H9 (cell line): ENCODE measurements at regions not wholly inside any gene's neighbourhood (a gene's known extent, or its start where the extent isn't known, plus 50 kb on each side); places are given as distances from the start of the nearest gene placed in this dataset.

Experiments used
- DNase-seq: peaks from one replicate; pipeline ENCODE4 v3.0.0-alpha.2; 2017
- H2AFZ ChIP-seq: one replicate; pipeline ENCODE4 v1.6.1; 2013; ENCODE audit warnings: mild to moderate bottlenecking, low read length, control low read depth, moderate library complexity
- H2AK5ac ChIP-seq: 2 replicates; pipeline ENCODE4 v1.6.1; 2013; ENCODE audit warnings: low read length, control low read depth, mixed read lengths; ENCODE audit not compliant: insufficient read length
- H2BK120ac ChIP-seq: one replicate; pipeline ENCODE4 v1.6.1; 2013; ENCODE audit warnings: low read depth, mild to moderate bottlenecking, low read length, control low read depth, inconsistent platforms; ENCODE audit not compliant: poor library complexity, severe bottlenecking
- H2BK12ac ChIP-seq: 2 replicates; pipeline ENCODE4 v1.6.1; 2013; ENCODE audit warnings: low read length, control low read depth, mixed read lengths, low read depth; ENCODE audit not compliant: insufficient read length
- H2BK15ac ChIP-seq: 2 replicates; pipeline ENCODE4 v1.6.1; 2013; ENCODE audit warnings: low read depth, low read length, control low read depth
- H2BK20ac ChIP-seq: one replicate; pipeline ENCODE4 v1.6.1; 2013; ENCODE audit warnings: low read depth, mild to moderate bottlenecking, low read length, control low read depth, inconsistent platforms; ENCODE audit not compliant: poor library complexity, severe bottlenecking
- H2BK5ac ChIP-seq: 2 replicates; pipeline ENCODE4 v1.6.1; 2013; ENCODE audit warnings: low read length, control low read depth, mixed read lengths; ENCODE audit not compliant: insufficient read length
- H3K14ac ChIP-seq: 2 replicates; pipeline ENCODE4 v1.6.1; 2013; ENCODE audit warnings: low read length, control low read depth; ENCODE audit not compliant: insufficient read depth
- H3K18ac ChIP-seq: 2 replicates; pipeline ENCODE4 v1.6.1; 2013; ENCODE audit warnings: low read depth, mild to moderate bottlenecking, mixed read lengths, low read length, control low read depth; ENCODE audit not compliant: insufficient read length
- H3K23ac ChIP-seq: 2 replicates; pipeline ENCODE4 v1.6.1; 2013; ENCODE audit warnings: low read length, control low read depth, mixed read lengths, low read depth; ENCODE audit not compliant: insufficient read length
- H3K23me2 ChIP-seq: 2 replicates; pipeline ENCODE4 v1.6.1; 2013; ENCODE audit warnings: low read depth, mild to moderate bottlenecking, mixed read lengths, low read length, control low read depth; ENCODE audit not compliant: insufficient read length, poor library complexity, severe bottlenecking
- H3K27ac ChIP-seq: 2 replicates; pipeline ENCODE4 v1.5.1; 2013; ENCODE audit warnings: low read length, control low read depth, mixed read lengths, low read depth; ENCODE audit not compliant: insufficient read length
- H3K27me3 ChIP-seq: 2 replicates; pipeline ENCODE4 v1.6.1; 2013; ENCODE audit warnings: low read length, control low read depth, inconsistent platforms; ENCODE audit not compliant: insufficient read depth
- H3K4ac ChIP-seq: 2 replicates; pipeline ENCODE4 v1.6.1; 2013; ENCODE audit warnings: low read depth, mild to moderate bottlenecking, control low read depth, inconsistent platforms, low read length, moderate library complexity
- H3K4me1 ChIP-seq: 2 replicates; pipeline ENCODE4 v1.6.1; 2013; ENCODE audit warnings: low read length, control low read depth, inconsistent platforms; ENCODE audit not compliant: insufficient read depth
- H3K4me2 ChIP-seq: 2 replicates; pipeline ENCODE4 v1.6.1; 2013; ENCODE audit warnings: low read length, control low read depth, mixed read lengths; ENCODE audit not compliant: insufficient read length, insufficient read depth
- H3K56ac ChIP-seq: 2 replicates; pipeline ENCODE4 v1.6.1; 2013; ENCODE audit warnings: low read depth, mild to moderate bottlenecking, mixed read lengths, low read length, control low read depth; ENCODE audit not compliant: insufficient read length
- H3K79me1 ChIP-seq: 2 replicates; pipeline ENCODE4 v1.6.1; 2013; ENCODE audit warnings: low read depth, mild to moderate bottlenecking, moderate library complexity, low read length, control low read depth, inconsistent platforms; ENCODE audit not compliant: insufficient read depth, poor library complexity, severe bottlenecking
- H3K79me2 ChIP-seq: 2 replicates; pipeline ENCODE4 v1.6.1; 2013; ENCODE audit warnings: low read length, control low read depth, inconsistent platforms; ENCODE audit not compliant: insufficient read depth
- H3K9ac ChIP-seq: 2 replicates; pipeline ENCODE4 v1.6.1; 2013; ENCODE audit warnings: low read length, control low read depth, mixed read lengths; ENCODE audit not compliant: insufficient read length; ENCODE audit errors: extremely low read depth
- H3K9me3 ChIP-seq: one replicate; pipeline ENCODE4 v1.6.1; 2013; ENCODE audit warnings: low read depth, low read length, inconsistent platforms; ENCODE audit not compliant: control insufficient read depth
- H3T11ph ChIP-seq: one replicate; pipeline ENCODE4 v1.6.1; 2013; ENCODE audit warnings: mild to moderate bottlenecking, low read length, control low read depth, inconsistent platforms
- H4K20me1 ChIP-seq: one replicate; pipeline ENCODE4 v1.6.1; 2013; ENCODE audit not compliant: control insufficient read depth, insufficient read length, insufficient read depth
- H4K5ac ChIP-seq: 2 replicates; pipeline ENCODE4 v1.6.1; 2013; ENCODE audit warnings: low read depth, mild to moderate bottlenecking, mixed read lengths, low read length, control low read depth; ENCODE audit not compliant: insufficient read length
- H4K8ac ChIP-seq: replicated peaks from 2 replicates; pipeline ENCODE4 v1.6.1; 2013; ENCODE audit warnings: low read length, control low read depth, mixed read lengths, low read depth; ENCODE audit not compliant: insufficient read length
- H4K91ac ChIP-seq: 2 replicates; pipeline ENCODE4 v1.6.1; 2013; ENCODE audit warnings: low read depth, mild to moderate bottlenecking, moderate library complexity, mixed read lengths, low read length, control low read depth; ENCODE audit not compliant: insufficient read length
- H3K27ac Mint-ChIP-seq, 3 experiments: 2 replicates in 2 of 3; 3 replicates in 1 of 3; pipeline ENCODE4 v1.8.0; 2020 to 2021; ENCODE audit warnings: mixed read lengths in 3 of 3, mild to moderate bottlenecking in 1 of 3, moderate library complexity in 1 of 3
- H3K27me3 Mint-ChIP-seq: 2 replicates; pipeline ENCODE4 v1.8.0; 2021; ENCODE audit warnings: low read depth, mild to moderate bottlenecking, moderate library complexity, mixed read lengths
- H3K36me3 Mint-ChIP-seq, 3 experiments: 2 replicates in 2 of 3; 3 replicates in 1 of 3; pipeline ENCODE4 v1.8.0; 2020 to 2021; ENCODE audit warnings: low read depth in 3 of 3, mixed read lengths in 3 of 3; ENCODE audit not compliant: insufficient read depth in 1 of 3
- H3K4me1 Mint-ChIP-seq, 2 experiments: 2 replicates each; pipeline ENCODE4 v1.8.0; 2020; ENCODE audit warnings: mixed read lengths in 2 of 2
- H3K4me3 Mint-ChIP-seq, 2 experiments: 2 replicates in 1 of 2; 3 replicates in 1 of 2; pipeline ENCODE4 v1.8.0; 2020 to 2021; ENCODE audit warnings: mild to moderate bottlenecking in 2 of 2, mixed read lengths in 2 of 2, moderate library complexity in 1 of 2
- H3K9me3 Mint-ChIP-seq, 2 experiments: 2 replicates in 1 of 2; 3 replicates in 1 of 2; pipeline ENCODE4 v1.8.0; 2020; ENCODE audit warnings: mild to moderate bottlenecking in 2 of 2, mixed read lengths in 2 of 2, moderate library complexity in 1 of 2
- WGBS: extraction: QIAGEN DNeasy Blood & Tissue Kit; methylation state at CpG from one replicate; pipeline ENCODE4 v1.1.7; 2013; ENCODE audit warnings: missing lambda C conversion rate, low lambda C conversion rate, mixed read lengths; ENCODE audit not compliant: insufficient read length; ENCODE audit errors: extremely low coverage; 5-methylcytosine and 5-hydroxymethylcytosine counted together
- TF ChIP-seq, protein P1 (sequence below): fragments of 200-600 bp; sonication (generic); conservative IDR thresholded peaks from 3 replicates; pipeline ENCODE4 v1.8.0; 2021; ENCODE audit warnings: antibody characterized with exemption, mild to moderate bottlenecking

DNA sequence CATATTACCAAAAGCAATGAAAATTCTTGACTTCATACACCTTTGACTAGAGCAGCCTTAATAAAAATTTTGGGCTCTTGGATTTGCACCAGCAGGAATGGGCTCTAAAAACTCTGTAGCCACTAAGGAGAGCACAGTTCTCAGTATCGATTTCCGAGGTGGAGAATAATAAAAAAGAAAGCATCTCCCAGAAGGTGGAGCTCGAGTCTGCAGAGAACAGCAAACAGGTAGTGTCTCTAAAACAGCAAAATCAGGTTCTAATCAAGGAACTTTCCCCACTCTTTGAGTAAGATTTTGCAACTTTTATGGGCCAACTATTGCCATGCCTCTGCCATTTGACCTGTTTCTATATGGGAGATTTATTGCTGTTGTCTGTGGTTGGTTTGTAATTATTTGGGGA lies 258.7 kb upstream of the GPC6 start:
- H3K4ac ChIP-seq, result no peak overlapping the region
- H2BK12ac ChIP-seq, result no peak overlapping the region
- H2BK15ac ChIP-seq, result no peak overlapping the region
- H3K4me3 Mint-ChIP-seq, result no peak overlapping the region
- peaks cover 5 to 9% of the 10 kb centered on the region in 2 experiments; a peak in 4 of 5 replicates for H3K9me3 Mint-ChIP-seq
- WGBS, result no CpG with 5 or more reads among the region's 3 CpGs
- H2BK120ac ChIP-seq, result no peak overlapping the region
- H3K9me3 ChIP-seq, result no peaks in the 10 kb centered on the region
- H2AFZ ChIP-seq, result no peak overlapping the region
- no peak overlapping the region for H3K23ac ChIP-seq
- no peak overlapping the region for H2AK5ac ChIP-seq
- H2BK20ac ChIP-seq, result no peak overlapping the region
- peaks cover 0 to 2% of the 10 kb centered on the region in 2 experiments; a peak in 1 of 4 replicates for H3K4me1 Mint-ChIP-seq
- no peak overlapping the region for H3K56ac ChIP-seq
- no peak for DNase-seq
- H3K27ac ChIP-seq, result no peak overlapping the region
- H4K8ac ChIP-seq, result no peak overlapping the region
- H3K23me2 ChIP-seq, result no peaks in the 10 kb centered on the region
- no peak overlapping the region for H3K18ac ChIP-seq
- H3K9ac ChIP-seq, result no peak overlapping the region
- no peaks in the 10 kb centered on the region for H3K27me3 ChIP-seq
- no peak overlapping the region for H3K14ac ChIP-seq
- H2BK5ac ChIP-seq, result no peak overlapping the region
- no peaks in the 10 kb centered on the region for H3K79me2 ChIP-seq
- H3K4me1 ChIP-seq, result no peaks in the 10 kb centered on the region
- no peaks in the 10 kb centered on the region for H4K20me1 ChIP-seq
- H3K27ac Mint-ChIP-seq, result no peak overlapping the region
- H3K79me1 ChIP-seq, result no peaks in the 10 kb centered on the region
- H4K91ac ChIP-seq, result no peak overlapping the region
- TF ChIP-seq, protein P1, sequence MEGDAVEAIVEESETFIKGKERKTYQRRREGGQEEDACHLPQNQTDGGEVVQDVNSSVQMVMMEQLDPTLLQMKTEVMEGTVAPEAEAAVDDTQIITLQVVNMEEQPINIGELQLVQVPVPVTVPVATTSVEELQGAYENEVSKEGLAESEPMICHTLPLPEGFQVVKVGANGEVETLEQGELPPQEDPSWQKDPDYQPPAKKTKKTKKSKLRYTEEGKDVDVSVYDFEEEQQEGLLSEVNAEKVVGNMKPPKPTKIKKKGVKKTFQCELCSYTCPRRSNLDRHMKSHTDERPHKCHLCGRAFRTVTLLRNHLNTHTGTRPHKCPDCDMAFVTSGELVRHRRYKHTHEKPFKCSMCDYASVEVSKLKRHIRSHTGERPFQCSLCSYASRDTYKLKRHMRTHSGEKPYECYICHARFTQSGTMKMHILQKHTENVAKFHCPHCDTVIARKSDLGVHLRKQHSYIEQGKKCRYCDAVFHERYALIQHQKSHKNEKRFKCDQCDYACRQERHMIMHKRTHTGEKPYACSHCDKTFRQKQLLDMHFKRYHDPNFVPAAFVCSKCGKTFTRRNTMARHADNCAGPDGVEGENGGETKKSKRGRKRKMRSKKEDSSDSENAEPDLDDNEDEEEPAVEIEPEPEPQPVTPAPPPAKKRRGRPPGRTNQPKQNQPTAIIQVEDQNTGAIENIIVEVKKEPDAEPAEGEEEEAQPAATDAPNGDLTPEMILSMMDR, result peak; percentile 40; the same call in 2 of the 3 replicates
- H3K36me3 Mint-ChIP-seq, result peaks cover 0 to 5% (median 1%) of the 10 kb centered on the region in 3 experiments; a peak in 2 of 7 replicates
- H3T11ph ChIP-seq, result no peak overlapping the region
- no peak overlapping the region for H4K5ac ChIP-seq
- no peaks in the 10 kb centered on the region for H3K27me3 Mint-ChIP-seq
- H3K4me2 ChIP-seq, result no peak overlapping the region
